ENCODE measurements at regions not wholly inside any gene's neighbourhood (a gene's known extent, or its start where the extent isn't known, plus 50 kb on each side); places are given as distances from the start of the nearest gene placed in this dataset.

GRCh38 chr3:59386165-59386564 is 336.3 kb upstream of the CFAP20DC start:
- Histone ChIP-seq H3K4me1 (ENCODE audit: control insufficient read depth in 2 of 2, insufficient read depth in 2 of 2, low read length in 2 of 2) (no peaks in the 10 kb centered on the region), H3K36me3 (ENCODE audit: control insufficient read depth in 2 of 3, insufficient read depth in 3 of 3, low read length in 3 of 3) (no peaks in the 10 kb centered on the region), H3K4me3 (ENCODE audit: low read length) (no peak overlapping the region), H3K9me3 (ENCODE audit: control insufficient read depth in 2 of 3, low read length in 3 of 3) (no peaks in the 10 kb centered on the region), H3K27ac (ENCODE audit: low read depth, low read length) (no peak overlapping the region), H3K27me3 (ENCODE audit: control insufficient read depth in 2 of 2, insufficient read depth in 2 of 2, low read length in 2 of 2) (no peaks in the 10 kb centered on the region)
- POLR2A ChIA-PET: interaction anchor here (0.6 kb wide), 1 partner anchor 16 kb away, joined by 4 read pairs; no protein-coding TSS in a partner anchor
- peaks cover 0 to 16% (median 0%) of the 10 kb centered on the region in 5 donors for H3K36me3 Mint-ChIP-seq
- no peaks in the 10 kb centered on the region for H3K27me3 Mint-ChIP-seq
- no peak for DNase-seq
- peaks cover 0 to 12% (median 0%) of the 10 kb centered on the region in 11 donors for H3K9me3 Mint-ChIP-seq
- H3K4me3 Mint-ChIP-seq: peak overlapping the region in 2 of 10 donors; percentile 4 to 58
- peaks cover 3 to 80% (median 38%) of the 10 kb centered on the region in 7 donors for H3K4me1 Mint-ChIP-seq
- intact Hi-C loops (cut with micrococcal nuclease): loop anchor here (1.0 to 10.0 kb wide), 5 partner anchors 41 to 1869 kb away; partner anchors contain the start of gene FHIT (in 1 of the 2)
- H3K27ac Mint-ChIP-seq: peak overlapping the region in 1 of 9 donors; percentile 88
- peak; percentile 60 for ATAC-seq
- CTCF ChIA-PET: interaction anchor here (0.9 kb wide), 1 partner anchor 58 kb away, joined by 3 read pairs; no protein-coding TSS in a partner anchor

GRCh38 chr3:59385547-59385946 is 335.7 kb upstream of the CFAP20DC start:
- H3K36me3 ChIP-seq (ENCODE audit: control insufficient read depth in 2 of 3, insufficient read depth in 3 of 3, low read length in 3 of 3): no peaks in the 10 kb centered on the region
- H3K27me3 Mint-ChIP-seq: no peaks in the 10 kb centered on the region
- peaks cover 0 to 15% (median 0%) of the 10 kb centered on the region in 5 donors for H3K36me3 Mint-ChIP-seq
- H3K4me1 ChIP-seq (ENCODE audit: control insufficient read depth in 2 of 2, insufficient read depth in 2 of 2, low read length in 2 of 2): no peaks in the 10 kb centered on the region
- intact Hi-C loops (cut with micrococcal nuclease): loop anchor here (5.0 to 10.0 kb wide), 4 partner anchors 42 to 1869 kb away; partner anchors contain the start of gene FHIT (in 1 of the 2)
- peaks cover 0 to 10% (median 0%) of the 10 kb centered on the region in 11 donors for H3K9me3 Mint-ChIP-seq
- ChIA-PET POLR2A (no interaction called here), CTCF (no interaction called here)
- no peak overlapping the region for H3K4me3 ChIP-seq (ENCODE audit: low read length)
- no peaks in the 10 kb centered on the region for H3K27me3 ChIP-seq (ENCODE audit: control insufficient read depth in 2 of 2, insufficient read depth in 2 of 2, low read length in 2 of 2)
- ATAC-seq (no peak), DNase-seq (no peak)
- H3K4me3 Mint-ChIP-seq: no peak overlapping the region
- peak overlapping the region in 1 of 9 donors; percentile 88 for H3K27ac Mint-ChIP-seq
- H3K9me3 ChIP-seq (ENCODE audit: control insufficient read depth in 2 of 3, low read length in 3 of 3): no peaks in the 10 kb centered on the region
- peaks cover 3 to 77% (median 38%) of the 10 kb centered on the region in 7 donors for H3K4me1 Mint-ChIP-seq
- no peak overlapping the region for H3K27ac ChIP-seq (ENCODE audit: low read depth, low read length)

GRCh38 chr3:59381282-59381681 is 331.5 kb upstream of the CFAP20DC start:
- no peak overlapping the region for H3K27ac Mint-ChIP-seq
- ChIA-PET CTCF (no interaction called here), POLR2A (no interaction called here)
- H3K27me3 Mint-ChIP-seq: no peaks in the 10 kb centered on the region
- H3K27ac ChIP-seq (ENCODE audit: low read depth, low read length): no peak overlapping the region
- H3K9me3 ChIP-seq (ENCODE audit: control insufficient read depth in 2 of 3, low read length in 3 of 3): no peaks in the 10 kb centered on the region
- no peak overlapping the region for H3K4me3 ChIP-seq (ENCODE audit: low read length)
- peaks cover 0 to 13% (median 0%) of the 10 kb centered on the region in 11 donors for H3K9me3 Mint-ChIP-seq
- ATAC-seq (no peak), DNase-seq (no peak)
- peaks cover 0 to 14% (median 0%) of the 10 kb centered on the region in 5 donors for H3K36me3 Mint-ChIP-seq
- intact Hi-C loops (cut with micrococcal nuclease): loop anchor here in 1 of 2 donors (10.0 kb wide), 3 partner anchors 166 to 1874 kb away; partner anchors contain the start of gene FHIT
- H3K4me3 Mint-ChIP-seq: no peak overlapping the region
- no peaks in the 10 kb centered on the region for H3K36me3 ChIP-seq (ENCODE audit: control insufficient read depth in 2 of 3, insufficient read depth in 3 of 3, low read length in 3 of 3)
- peaks cover 3 to 44% (median 11%) of the 10 kb centered on the region in 7 donors for H3K4me1 Mint-ChIP-seq
- no peaks in the 10 kb centered on the region for H3K27me3 ChIP-seq (ENCODE audit: control insufficient read depth in 2 of 2, insufficient read depth in 2 of 2, low read length in 2 of 2)
- H3K4me1 ChIP-seq (ENCODE audit: control insufficient read depth in 2 of 2, insufficient read depth in 2 of 2, low read length in 2 of 2): no peaks in the 10 kb centered on the region

- intact Hi-C loops (cut with micrococcal nuclease): loop anchor here in 1 of 2 donors (10.0 kb wide), 3 partner anchors 165 to 1875 kb away; partner anchors contain the start of gene FHIT
- Histone ChIP-seq H3K27me3 (ENCODE audit: control insufficient read depth in 2 of 2, insufficient read depth in 2 of 2, low read length in 2 of 2) (no peaks in the 10 kb centered on the region), H3K4me3 (ENCODE audit: low read length) (no peak overlapping the region), H3K36me3 (ENCODE audit: control insufficient read depth in 2 of 3, insufficient read depth in 3 of 3, low read length in 3 of 3) (no peaks in the 10 kb centered on the region), H3K4me1 (ENCODE audit: control insufficient read depth in 2 of 2, insufficient read depth in 2 of 2, low read length in 2 of 2) (no peaks in the 10 kb centered on the region), H3K27ac (ENCODE audit: low read depth, low read length) (no peak overlapping the region), H3K9me3 (ENCODE audit: control insufficient read depth in 2 of 3, low read length in 3 of 3) (no peaks in the 10 kb centered on the region)
- H3K27me3 Mint-ChIP-seq: no peaks in the 10 kb centered on the region
- CTCF ChIA-PET: no interaction called here
- peaks cover 0 to 11% (median 0%) of the 10 kb centered on the region in 11 donors for H3K9me3 Mint-ChIP-seq
- DNase-seq: no peak
- H3K27ac Mint-ChIP-seq: no peak overlapping the region
- peaks cover 0 to 13% (median 0%) of the 10 kb centered on the region in 5 donors for H3K36me3 Mint-ChIP-seq
- POLR2A ChIA-PET: no interaction called here
- ATAC-seq: no peak
- H3K4me3 Mint-ChIP-seq: no peak overlapping the region
- peaks cover 0 to 39% (median 8%) of the 10 kb centered on the region in 7 donors for H3K4me1 Mint-ChIP-seq
These were observed 330.3 kb upstream of the CFAP20DC start for GRCh38 chr3:59380146-59380545.

GRCh38 chr3:59374818-59375211 is 325.0 kb upstream of the CFAP20DC start:
- Mint-ChIP-seq H3K4me1 (peaks cover 0 to 8% (median 0%) of the 10 kb centered on the region in 7 donors), H3K27ac (no peak overlapping the region), H3K36me3 (peaks cover 0 to 8% (median 0%) of the 10 kb centered on the region in 5 donors), H3K9me3 (peaks cover 0 to 18% (median 0%) of the 10 kb centered on the region in 11 donors), H3K27me3 (no peaks in the 10 kb centered on the region), H3K4me3 (peak overlapping the region in 1 of 10 donors; percentile 10)
- CTCF ChIA-PET: no interaction called here
- Histone ChIP-seq H3K36me3 (ENCODE audit: control insufficient read depth in 2 of 3, insufficient read depth in 3 of 3, low read length in 3 of 3) (no peaks in the 10 kb centered on the region), H3K27ac (ENCODE audit: low read depth, low read length) (no peak overlapping the region), H3K4me1 (ENCODE audit: control insufficient read depth in 2 of 2, insufficient read depth in 2 of 2, low read length in 2 of 2) (no peaks in the 10 kb centered on the region), H3K4me3 (ENCODE audit: low read length) (no peak overlapping the region), H3K9me3 (ENCODE audit: control insufficient read depth in 2 of 3, low read length in 3 of 3) (no peaks in the 10 kb centered on the region), H3K27me3 (ENCODE audit: control insufficient read depth in 2 of 2, insufficient read depth in 2 of 2, low read length in 2 of 2) (no peaks in the 10 kb centered on the region)
- intact Hi-C loops (cut with micrococcal nuclease): no loop called here
- DNase-seq (no peak), ATAC-seq (peak; percentile 36)
- POLR2A ChIA-PET: no interaction called here

GRCh38 chr3:59374091-59374817 is 324.4 kb upstream of the CFAP20DC start:
- POLR2A ChIA-PET: interaction anchor here (1.2 kb wide), 1 partner anchor 8 kb away, joined by 5 read pairs; no protein-coding TSS in a partner anchor
- no peaks in the 10 kb centered on the region for H3K27me3 Mint-ChIP-seq
- no peaks in the 10 kb centered on the region for H3K27me3 ChIP-seq (ENCODE audit: control insufficient read depth in 2 of 2, insufficient read depth in 2 of 2, low read length in 2 of 2)
- no peak overlapping the region for H3K4me3 Mint-ChIP-seq
- DNase-seq (no peak), ATAC-seq (no peak)
- no peak overlapping the region for H3K27ac ChIP-seq (ENCODE audit: low read depth, low read length)
- H3K36me3 Mint-ChIP-seq: peaks cover 0 to 8% (median 0%) of the 10 kb centered on the region in 5 donors
- intact Hi-C loops (cut with micrococcal nuclease): no loop called here
- H3K4me1 Mint-ChIP-seq: peaks cover 0 to 10% (median 5%) of the 10 kb centered on the region in 7 donors
- CTCF ChIA-PET: no interaction called here
- no peaks in the 10 kb centered on the region for H3K9me3 ChIP-seq (ENCODE audit: control insufficient read depth in 2 of 3, low read length in 3 of 3)
- no peaks in the 10 kb centered on the region for H3K4me1 ChIP-seq (ENCODE audit: control insufficient read depth in 2 of 2, insufficient read depth in 2 of 2, low read length in 2 of 2)
- H3K36me3 ChIP-seq (ENCODE audit: control insufficient read depth in 2 of 3, insufficient read depth in 3 of 3, low read length in 3 of 3): no peaks in the 10 kb centered on the region
- no peak overlapping the region for H3K27ac Mint-ChIP-seq
- peaks cover 0 to 18% (median 0%) of the 10 kb centered on the region in 11 donors for H3K9me3 Mint-ChIP-seq
- no peak overlapping the region for H3K4me3 ChIP-seq (ENCODE audit: low read length)
